ENCODE measurements at regions not wholly inside any gene's neighbourhood (a gene's known extent, or its start where the extent isn't known, plus 50 kb on each side); places are given as distances from the start of the nearest gene placed in this dataset.

- no peak for DNase-seq (ENCODE audit: low read depth in 2 of 2)
These were observed 91.4 kb upstream of the TMPO start for GRCh38 chr12:98423963-98424362.

DNA sequence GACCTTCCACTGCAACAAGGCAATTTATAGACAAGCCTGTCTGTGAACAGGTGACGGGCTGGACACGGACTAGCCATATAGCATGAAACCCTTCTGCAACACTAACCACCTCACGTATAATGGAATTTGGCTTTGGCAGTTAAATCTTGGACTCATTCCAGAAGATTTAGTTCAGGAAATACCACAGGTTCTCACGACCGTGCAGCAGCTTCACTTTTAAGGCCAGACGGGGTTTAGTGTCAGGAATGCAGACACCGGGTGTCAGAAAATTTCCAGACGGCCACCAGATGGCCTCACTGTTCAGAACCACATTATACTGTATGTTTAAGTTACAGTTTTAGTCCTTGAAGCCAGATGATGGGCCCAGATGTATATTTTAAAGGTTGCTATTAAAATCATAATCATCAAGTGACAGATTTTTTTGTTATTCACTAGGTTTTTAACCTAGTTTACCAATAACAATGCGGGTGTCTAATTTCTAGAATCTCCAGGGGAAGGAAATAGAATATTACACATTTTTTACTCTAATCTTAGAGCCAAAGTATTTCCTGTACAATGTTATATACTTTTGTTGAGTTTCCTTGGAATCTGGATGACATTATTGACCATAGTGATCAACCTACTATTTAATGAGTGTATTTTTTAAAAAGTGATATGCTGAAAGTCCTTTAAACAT lies 90.5 kb upstream of the TMPO start:
- peak; percentile 68 to 88 for DNase-seq (ENCODE audit: low read depth in 2 of 2)

DNA sequence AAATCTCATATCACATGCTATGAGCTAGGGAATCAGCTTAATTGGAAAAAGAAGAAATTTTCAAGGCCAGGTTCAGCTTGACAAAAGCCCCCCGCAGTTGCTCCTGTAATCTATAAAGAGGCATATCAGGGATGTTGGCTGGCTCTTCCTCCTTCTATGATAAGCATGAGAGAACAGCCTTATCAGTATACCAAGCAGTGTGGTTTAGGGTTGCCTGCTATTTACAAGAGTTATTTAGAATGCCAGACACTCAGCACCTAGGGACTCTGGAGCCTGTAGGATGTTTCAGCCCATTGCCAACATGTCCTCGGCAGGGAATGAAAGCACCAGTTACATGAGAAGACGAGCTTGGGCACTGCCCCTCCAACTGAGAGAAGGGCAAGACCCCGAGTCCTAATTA lies 89.5 kb upstream of the TMPO start:
- DNase-seq (ENCODE audit: low read depth in 2 of 2), result no peak

- DNase-seq (ENCODE audit: low read depth in 2 of 2), result no peak
These were observed 84.3 kb upstream of the TMPO start for GRCh38 chr12:98431089-98431488.

GRCh38 chr12:98437166-98437565 lies 78.2 kb upstream of the TMPO start:
- no peak for DNase-seq (ENCODE audit: low read depth in 2 of 2)

GRCh38 chr12:98437806-98438595 lies 77.4 kb upstream of the TMPO start:
- no peak for DNase-seq (ENCODE audit: low read depth in 2 of 2)

DNA sequence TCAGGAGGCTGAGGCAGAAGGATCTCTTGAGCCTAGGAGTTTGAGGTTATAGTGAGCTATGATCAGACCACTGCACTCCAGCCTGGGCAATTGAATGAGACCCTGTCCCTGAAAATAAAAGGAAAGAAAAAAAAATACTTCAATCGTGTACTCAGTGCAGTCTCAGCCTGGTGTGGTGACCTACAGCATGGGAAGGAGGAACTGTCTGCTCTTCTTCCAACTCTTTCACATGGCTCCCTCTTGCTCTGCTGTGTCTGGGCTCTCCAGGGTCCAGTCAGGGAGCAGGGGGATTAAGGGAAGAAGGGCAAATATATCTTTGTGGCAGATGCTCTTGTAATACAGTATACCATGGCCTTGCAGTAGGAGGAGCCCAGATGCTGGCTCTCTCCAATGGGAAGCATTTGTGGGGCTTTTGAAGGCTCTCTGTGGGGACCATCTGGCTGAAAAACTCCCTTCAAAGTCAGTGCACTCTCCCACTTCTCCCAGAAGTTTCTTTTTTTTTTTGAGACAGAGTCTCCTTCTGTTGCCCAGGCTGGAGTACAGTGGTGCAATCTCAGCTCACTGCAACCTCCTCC lies 76.6 kb upstream of the TMPO start:
- DNase-seq (ENCODE audit: low read depth in 2 of 2), result no peak

- DNase-seq (ENCODE audit: low read depth in 2 of 2), result peak; percentile 8 to 57
These were observed 75.9 kb upstream of the TMPO start for GRCh38 chr12:98439471-98439951.

DNA sequence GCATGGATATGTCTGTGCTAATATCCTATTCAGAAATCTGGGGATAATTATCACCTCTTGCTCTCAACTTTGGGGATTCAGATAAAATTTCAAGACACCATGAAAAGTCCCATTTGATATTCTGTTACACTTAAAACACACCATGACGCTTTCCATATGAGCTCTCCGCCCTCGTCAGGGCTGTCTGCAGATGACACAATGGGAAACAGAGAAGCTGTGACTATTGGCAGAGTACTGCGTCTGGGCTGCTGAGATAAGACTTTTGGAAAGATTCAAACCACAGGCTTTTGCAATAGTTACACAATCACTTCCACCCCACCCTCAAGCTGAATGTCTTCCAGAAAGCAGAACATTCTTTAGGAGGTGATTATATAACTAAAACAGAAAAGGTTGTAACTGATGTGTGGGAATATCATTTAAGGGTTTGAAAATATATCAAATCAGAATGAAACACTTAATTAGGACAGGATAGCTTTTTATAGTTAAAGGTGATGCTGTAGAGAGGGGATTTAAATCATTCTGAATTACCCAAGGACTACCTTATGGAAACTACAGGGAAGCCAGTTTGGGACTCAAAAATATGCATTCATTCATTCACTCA lies 75.3 kb upstream of the TMPO start:
- peak; percentile 28 to 91 for DNase-seq (ENCODE audit: low read depth in 2 of 2)

DNA sequence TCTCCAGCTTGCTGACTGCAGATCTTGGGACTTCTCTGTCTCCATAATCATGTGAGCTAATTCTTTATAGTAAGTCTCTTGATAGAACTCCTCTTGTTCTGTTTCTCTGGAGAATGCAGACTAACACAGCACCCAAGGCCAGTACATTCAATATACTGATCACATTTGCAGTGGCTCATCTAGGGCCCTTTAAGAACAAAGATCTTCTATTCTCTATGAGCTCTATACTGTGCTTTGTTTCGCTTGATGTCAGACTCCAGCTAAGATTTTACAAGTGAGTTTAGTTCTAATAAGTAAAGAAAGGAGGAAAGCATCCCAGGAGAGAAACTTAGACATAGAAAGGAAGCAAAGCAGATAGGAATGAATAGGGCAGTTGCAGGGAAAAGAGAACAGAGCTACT lies 69.3 kb upstream of the TMPO start:
- DNase-seq (ENCODE audit: low read depth in 2 of 2), result no peak

DNA sequence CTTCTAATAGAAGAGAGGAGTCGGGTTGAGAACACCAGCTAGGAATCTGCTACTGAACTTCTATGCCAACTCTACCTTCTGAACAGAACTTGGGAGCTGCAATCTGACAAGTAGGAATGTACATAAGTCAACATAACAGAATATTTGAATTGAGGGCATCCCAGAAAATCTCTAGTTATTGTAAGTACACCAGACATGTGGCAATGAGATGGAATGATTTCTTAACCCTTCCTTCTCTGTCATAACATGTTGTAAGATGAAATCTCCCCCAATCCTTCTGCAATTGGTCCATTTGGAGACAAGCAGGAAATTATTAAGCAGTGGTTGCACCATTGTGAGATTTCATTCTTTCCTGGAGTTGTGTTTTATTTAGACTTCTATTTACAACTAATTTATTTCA lies 68.7 kb upstream of the TMPO start:
- no peak for DNase-seq (ENCODE audit: low read depth in 2 of 2)

DNA sequence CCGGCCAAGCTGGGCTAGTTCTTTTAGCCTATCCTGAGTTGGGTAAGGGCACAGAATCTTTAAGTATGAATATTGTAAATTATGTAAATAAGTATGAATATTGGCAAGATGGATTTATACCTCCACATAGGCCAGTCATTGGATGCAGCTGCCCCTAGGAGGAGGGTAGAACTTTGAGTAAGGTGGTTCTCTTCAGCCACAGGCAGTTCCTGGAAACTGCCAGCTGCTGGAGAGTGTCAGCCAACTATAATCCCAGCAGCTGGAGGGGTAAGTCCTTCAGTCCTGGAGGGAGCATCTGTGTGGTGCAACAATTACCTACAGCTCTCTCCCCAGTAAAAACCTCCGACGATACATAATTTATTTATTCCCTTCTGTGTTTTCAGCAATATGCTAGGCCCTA lies 65.8 kb upstream of the TMPO start:
- no peak for DNase-seq (ENCODE audit: low read depth in 2 of 2)

DNA sequence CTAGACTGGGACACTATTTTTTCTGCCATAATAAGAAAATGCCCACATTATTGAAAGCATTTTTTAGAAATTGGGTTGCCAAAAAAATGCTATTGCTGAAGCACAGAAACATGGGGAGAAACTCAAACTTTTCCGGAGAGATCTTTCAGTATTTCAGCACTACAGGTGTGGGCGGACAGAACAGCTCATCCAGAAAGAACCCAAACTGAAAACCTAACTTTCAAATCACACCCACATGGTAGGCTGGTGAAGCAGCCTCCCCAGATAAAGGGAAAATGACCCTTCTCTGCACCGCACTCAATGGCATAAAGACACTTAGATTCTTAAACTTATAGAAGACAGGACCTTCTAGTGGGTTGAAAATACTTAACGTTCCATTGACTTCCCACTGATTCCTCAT lies 62.3 kb upstream of the TMPO start:
- DNase-seq (ENCODE audit: low read depth in 2 of 2), result no peak

DNA sequence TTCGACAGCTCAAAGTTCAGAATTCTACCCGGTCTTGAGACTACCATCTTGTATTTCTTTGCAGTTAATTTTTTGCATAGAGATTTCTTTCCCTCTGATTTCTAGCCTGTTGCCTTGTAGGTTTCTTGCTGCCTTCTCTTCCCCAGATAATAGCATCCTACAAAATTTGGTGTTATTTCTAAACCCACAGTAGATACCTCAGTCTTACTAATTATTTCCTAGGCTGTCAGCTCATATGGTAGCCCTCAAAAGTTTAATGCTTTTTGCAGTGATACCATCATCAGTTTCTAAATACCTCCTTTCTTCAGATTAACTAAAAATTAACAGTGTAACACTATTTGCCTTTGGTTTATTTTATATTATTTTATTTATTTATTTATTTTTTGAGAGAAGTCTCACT lies 61.9 kb upstream of the TMPO start:
- no peak for DNase-seq (ENCODE audit: low read depth in 2 of 2)

- DNase-seq (ENCODE audit: low read depth in 2 of 2), result no peak
These were observed 59.3 kb upstream of the TMPO start for GRCh38 chr12:98456041-98456440.

DNA sequence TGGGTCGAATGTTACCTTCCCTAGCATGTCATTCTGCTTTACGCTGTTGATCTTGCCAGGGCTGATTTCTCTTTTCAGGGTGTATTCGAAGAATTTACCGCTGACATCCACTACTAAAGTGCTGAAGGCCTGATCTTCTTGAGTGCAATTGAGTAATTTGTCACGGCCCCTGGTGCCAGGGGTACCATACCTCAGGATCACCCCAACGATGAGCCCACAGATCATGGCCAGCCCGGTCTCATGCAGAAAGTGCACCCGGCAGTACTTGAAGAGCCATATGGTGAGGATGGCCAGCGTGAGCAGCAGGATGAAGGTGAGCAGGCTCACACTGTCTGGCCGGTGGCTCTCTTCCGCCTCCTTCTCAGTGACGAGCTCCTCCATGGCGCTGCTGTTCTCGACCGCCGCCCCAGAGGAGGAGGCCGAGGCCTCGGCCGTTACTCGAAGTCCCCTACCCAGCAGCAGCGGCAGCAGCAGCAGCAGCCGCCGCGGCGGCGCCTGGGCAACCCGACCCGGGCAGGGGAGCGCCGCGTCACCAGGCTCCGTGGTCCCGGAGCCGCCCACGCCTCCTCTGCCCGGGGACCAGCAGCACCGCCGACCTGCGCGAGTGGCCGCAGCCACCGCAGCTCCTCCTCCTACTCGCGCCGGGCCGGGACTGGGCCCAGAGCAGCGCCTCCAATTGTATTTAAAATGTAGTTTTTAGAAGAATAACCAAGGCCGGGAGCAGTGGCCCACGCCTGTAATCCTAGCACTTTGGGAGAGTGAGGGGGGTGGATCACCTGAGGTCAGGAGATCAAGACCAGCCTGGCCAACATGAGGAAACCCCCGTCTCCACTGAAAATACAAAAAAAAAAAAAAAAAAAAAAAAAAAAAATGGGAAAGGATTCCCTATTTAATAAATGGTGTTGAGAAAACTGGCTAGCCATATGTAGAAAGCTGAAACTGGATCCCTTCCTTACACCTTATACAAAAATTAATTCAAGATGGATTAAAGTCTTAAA lies 58.5 kb upstream of the TMPO start:
- peak; percentile 35 to 48 for DNase-seq (ENCODE audit: low read depth in 2 of 2)

DNA sequence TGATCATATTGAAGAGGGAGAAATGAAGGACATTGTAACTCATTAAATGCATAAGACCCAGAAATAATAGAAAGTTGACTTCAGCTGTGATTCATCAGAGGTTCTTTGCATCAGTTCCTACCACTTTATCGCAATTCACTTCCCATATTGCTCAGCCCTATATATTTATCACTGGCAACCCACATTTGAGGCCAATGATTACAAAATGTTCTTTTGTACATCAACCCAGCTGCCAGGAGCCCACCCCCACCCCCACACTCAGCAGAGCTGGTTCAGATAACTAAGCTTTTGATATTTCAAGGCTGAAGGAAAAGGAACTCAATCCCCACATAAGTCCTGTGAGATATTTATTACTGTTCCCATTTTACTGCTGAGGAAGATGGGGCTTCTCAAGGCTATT lies 51.2 kb upstream of the TMPO start:
- no peak for DNase-seq (ENCODE audit: low read depth in 2 of 2)

DNA sequence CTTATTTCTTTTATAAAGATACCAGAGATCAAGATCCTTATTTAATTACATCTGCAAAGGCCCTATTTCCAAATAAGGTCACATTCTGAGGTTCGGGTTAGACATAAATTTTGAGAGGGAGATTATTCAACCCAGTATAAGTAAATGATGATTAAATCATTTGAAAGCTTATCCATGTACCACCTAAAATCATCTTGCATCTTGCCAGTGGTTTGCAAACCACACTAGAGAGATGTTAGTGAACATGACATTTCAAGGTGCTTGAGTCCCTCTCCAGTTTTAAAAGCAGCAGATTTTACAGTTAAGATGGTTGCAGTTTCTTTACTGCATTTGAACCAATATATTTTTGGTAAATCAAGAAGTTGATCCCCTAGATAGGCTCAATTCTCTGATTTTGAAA lies 49.9 kb upstream of the TMPO start:
- DNase-seq (ENCODE audit: low read depth in 2 of 2), result no peak

Measured in lung microvascular endothelial cell (primary cell).